ENCODE measurements at regions not wholly inside any gene's neighbourhood (a gene's known extent, or its start where the extent isn't known, plus 50 kb on each side); places are given as distances from the start of the nearest gene placed in this dataset.

- H3K4me3 ChIP-seq (ENCODE audit: low read depth, low read length) = no peak overlapping the region
- H3K36me3 ChIP-seq (ENCODE audit: control insufficient read depth, insufficient read depth, low read length) = no peaks in the 10 kb centered on the region
- no peak overlapping the region for H3K9ac ChIP-seq (ENCODE audit: low read length)
- H3K9me3 ChIP-seq (ENCODE audit: control insufficient read depth, insufficient read depth, low read depth, low read length) = no peaks in the 10 kb centered on the region
- no peak overlapping the region for H3K27ac ChIP-seq (ENCODE audit: low read depth, low read length)
- H3K27me3 ChIP-seq (ENCODE audit: control insufficient read depth, insufficient read depth, low read length) = no peaks in the 10 kb centered on the region
- H3K4me1 ChIP-seq (ENCODE audit: control insufficient read depth, insufficient read depth, low read length) = no peaks in the 10 kb centered on the region
These were observed 213.9 kb downstream of the TMEM114 start for GRCh38 chr16:8376430-8376829.

GRCh38 chr16:8375232-8375587, 215.1 kb downstream of the TMEM114 start:
- no peaks in the 10 kb centered on the region for H3K9me3 ChIP-seq (ENCODE audit: control insufficient read depth, insufficient read depth, low read depth, low read length)
- peaks cover 8% of the 10 kb centered on the region; the same call in 1 of the 2 replicates for H3K4me1 ChIP-seq (ENCODE audit: control insufficient read depth, insufficient read depth, low read length)
- H3K27ac ChIP-seq (ENCODE audit: low read depth, low read length) = no peak overlapping the region
- no peak overlapping the region for H3K9ac ChIP-seq (ENCODE audit: low read length)
- H3K36me3 ChIP-seq (ENCODE audit: control insufficient read depth, insufficient read depth, low read length) = no peaks in the 10 kb centered on the region
- no peaks in the 10 kb centered on the region for H3K27me3 ChIP-seq (ENCODE audit: control insufficient read depth, insufficient read depth, low read length)
- H3K4me3 ChIP-seq (ENCODE audit: low read depth, low read length) = no peak overlapping the region

- no peaks in the 10 kb centered on the region for H3K36me3 ChIP-seq (ENCODE audit: control insufficient read depth, insufficient read depth, low read length)
- H3K4me3 ChIP-seq (ENCODE audit: low read depth, low read length) = no peak overlapping the region
- H3K4me1 ChIP-seq (ENCODE audit: control insufficient read depth, insufficient read depth, low read length) = peaks cover 10% of the 10 kb centered on the region; the same call in 1 of the 2 replicates
- H3K27me3 ChIP-seq (ENCODE audit: control insufficient read depth, insufficient read depth, low read length) = no peaks in the 10 kb centered on the region
- H3K27ac ChIP-seq (ENCODE audit: low read depth, low read length) = no peak overlapping the region
- H3K9ac ChIP-seq (ENCODE audit: low read length) = no peak overlapping the region
- H3K9me3 ChIP-seq (ENCODE audit: control insufficient read depth, insufficient read depth, low read depth, low read length) = no peaks in the 10 kb centered on the region
These were observed 215.6 kb downstream of the TMEM114 start for GRCh38 chr16:8374586-8375231.

GRCh38 chr16:8373676-8374431, 216.5 kb downstream of the TMEM114 start:
- Histone ChIP-seq H3K27me3 (ENCODE audit: control insufficient read depth, insufficient read depth, low read length) (no peaks in the 10 kb centered on the region), H3K27ac (ENCODE audit: low read depth, low read length) (no peak overlapping the region), H3K4me1 (ENCODE audit: control insufficient read depth, insufficient read depth, low read length) (peaks cover 10% of the 10 kb centered on the region; the same call in 1 of the 2 replicates), H3K4me3 (ENCODE audit: low read depth, low read length) (no peak overlapping the region), H3K9ac (ENCODE audit: low read length) (no peak overlapping the region), H3K9me3 (ENCODE audit: control insufficient read depth, insufficient read depth, low read depth, low read length) (peaks cover 5% of the 10 kb centered on the region; the same call in 1 of the 2 replicates), H3K36me3 (ENCODE audit: control insufficient read depth, insufficient read depth, low read length) (no peaks in the 10 kb centered on the region)

GRCh38 chr16:8372141-8372540, 218.2 kb downstream of the TMEM114 start:
- Histone ChIP-seq H3K36me3 (ENCODE audit: control insufficient read depth, insufficient read depth, low read length) (no peaks in the 10 kb centered on the region), H3K4me3 (ENCODE audit: low read depth, low read length) (no peak overlapping the region), H3K27ac (ENCODE audit: low read depth, low read length) (no peak overlapping the region), H3K9ac (ENCODE audit: low read length) (no peak overlapping the region), H3K27me3 (ENCODE audit: control insufficient read depth, insufficient read depth, low read length) (no peaks in the 10 kb centered on the region), H3K9me3 (ENCODE audit: control insufficient read depth, insufficient read depth, low read depth, low read length) (peaks cover 5% of the 10 kb centered on the region; the same call in 1 of the 2 replicates), H3K4me1 (ENCODE audit: control insufficient read depth, insufficient read depth, low read length) (peaks cover 10% of the 10 kb centered on the region; the same call in 1 of the 2 replicates)

- H3K27ac ChIP-seq (ENCODE audit: low read depth, low read length) = peak overlapping the region; percentile 22; the same call in 1 of the 2 replicates
These were observed 219.7 kb downstream of the TMEM114 start for GRCh38 chr16:8370374-8371270.

GRCh38 chr16:8358937-8359336, 231.4 kb downstream of the TMEM114 start:
- peaks cover 7% of the 10 kb centered on the region; the same call in 1 of the 2 replicates for H3K4me1 ChIP-seq (ENCODE audit: control insufficient read depth, insufficient read depth, low read length)
- H3K9ac ChIP-seq (ENCODE audit: low read length) = no peak overlapping the region
- no peaks in the 10 kb centered on the region for H3K9me3 ChIP-seq (ENCODE audit: control insufficient read depth, insufficient read depth, low read depth, low read length)
- H3K27me3 ChIP-seq (ENCODE audit: control insufficient read depth, insufficient read depth, low read length) = 0 out of 2 replicates have a peak, but pooled peaks cover 3% of the 10 kb centered on the region
- no peaks in the 10 kb centered on the region for H3K36me3 ChIP-seq (ENCODE audit: control insufficient read depth, insufficient read depth, low read length)
- no peak overlapping the region for H3K4me3 ChIP-seq (ENCODE audit: low read depth, low read length)
- no peak overlapping the region for H3K27ac ChIP-seq (ENCODE audit: low read depth, low read length)

More at GRCh38 chr16:8370374-8371270, 219.7 kb downstream of the TMEM114 start:
- Histone ChIP-seq H3K4me1 (ENCODE audit: control insufficient read depth, insufficient read depth, low read length) (peaks cover 10% of the 10 kb centered on the region; the same call in 1 of the 2 replicates), H3K9me3 (ENCODE audit: control insufficient read depth, insufficient read depth, low read depth, low read length) (peaks cover 5% of the 10 kb centered on the region; the same call in 1 of the 2 replicates), H3K27me3 (ENCODE audit: control insufficient read depth, insufficient read depth, low read length) (no peaks in the 10 kb centered on the region), H3K9ac (ENCODE audit: low read length) (no peak overlapping the region), H3K4me3 (ENCODE audit: low read depth, low read length) (no peak overlapping the region), H3K36me3 (ENCODE audit: control insufficient read depth, insufficient read depth, low read length) (no peaks in the 10 kb centered on the region)

- Histone ChIP-seq H3K4me1 (ENCODE audit: control insufficient read depth, insufficient read depth, low read length) (no peaks in the 10 kb centered on the region), H3K9ac (ENCODE audit: low read length) (no peak overlapping the region), H3K27me3 (ENCODE audit: control insufficient read depth, insufficient read depth, low read length) (no peaks in the 10 kb centered on the region), H3K36me3 (ENCODE audit: control insufficient read depth, insufficient read depth, low read length) (no peaks in the 10 kb centered on the region), H3K9me3 (ENCODE audit: control insufficient read depth, insufficient read depth, low read depth, low read length) (no peaks in the 10 kb centered on the region), H3K27ac (ENCODE audit: low read depth, low read length) (no peak overlapping the region), H3K4me3 (ENCODE audit: low read depth, low read length) (no peak overlapping the region)
These were observed 234.6 kb downstream of the TMEM114 start for GRCh38 chr16:8355675-8356074.

- H3K9ac ChIP-seq (ENCODE audit: low read length) = no peak overlapping the region
- H3K36me3 ChIP-seq (ENCODE audit: control insufficient read depth, insufficient read depth, low read length) = no peaks in the 10 kb centered on the region
- H3K27ac ChIP-seq (ENCODE audit: low read depth, low read length) = no peak overlapping the region
- no peaks in the 10 kb centered on the region for H3K27me3 ChIP-seq (ENCODE audit: control insufficient read depth, insufficient read depth, low read length)
- H3K4me3 ChIP-seq (ENCODE audit: low read depth, low read length) = no peak overlapping the region
- H3K9me3 ChIP-seq (ENCODE audit: control insufficient read depth, insufficient read depth, low read depth, low read length) = no peaks in the 10 kb centered on the region
- H3K4me1 ChIP-seq (ENCODE audit: control insufficient read depth, insufficient read depth, low read length) = no peaks in the 10 kb centered on the region
These were observed 244.0 kb downstream of the TMEM114 start for GRCh38 chr16:8346294-8346693.

GRCh38 chr16:8342276-8342675, 248.0 kb downstream of the TMEM114 start:
- Histone ChIP-seq H3K27me3 (ENCODE audit: control insufficient read depth, insufficient read depth, low read length) (no peaks in the 10 kb centered on the region), H3K4me3 (ENCODE audit: low read depth, low read length) (no peak overlapping the region), H3K27ac (ENCODE audit: low read depth, low read length) (no peak overlapping the region), H3K4me1 (ENCODE audit: control insufficient read depth, insufficient read depth, low read length) (no peaks in the 10 kb centered on the region), H3K9me3 (ENCODE audit: control insufficient read depth, insufficient read depth, low read depth, low read length) (no peaks in the 10 kb centered on the region), H3K36me3 (ENCODE audit: control insufficient read depth, insufficient read depth, low read length) (no peaks in the 10 kb centered on the region), H3K9ac (ENCODE audit: low read length) (no peak overlapping the region)

All from HUES6 (cell line).